GM19239 (cell line): ENCODE measurements at regions not wholly inside any gene's neighbourhood (a gene's known extent, or its start where the extent isn't known, plus 50 kb on each side); places are given as distances from the start of the nearest gene placed in this dataset.

ENCODE experiments used
- DNase-seq: peaks from one replicate; pipeline ENCODE4 v3.0.0; 2011; ENCODE audit warnings: low spot score; ENCODE audit not compliant: insufficient read length
- FAIRE-seq: peaks from 2 replicates; lab custom pipeline; 2011; peaks lifted over from hg19 to GRCh38; lab: Jason Lieb, UNC

DNA sequence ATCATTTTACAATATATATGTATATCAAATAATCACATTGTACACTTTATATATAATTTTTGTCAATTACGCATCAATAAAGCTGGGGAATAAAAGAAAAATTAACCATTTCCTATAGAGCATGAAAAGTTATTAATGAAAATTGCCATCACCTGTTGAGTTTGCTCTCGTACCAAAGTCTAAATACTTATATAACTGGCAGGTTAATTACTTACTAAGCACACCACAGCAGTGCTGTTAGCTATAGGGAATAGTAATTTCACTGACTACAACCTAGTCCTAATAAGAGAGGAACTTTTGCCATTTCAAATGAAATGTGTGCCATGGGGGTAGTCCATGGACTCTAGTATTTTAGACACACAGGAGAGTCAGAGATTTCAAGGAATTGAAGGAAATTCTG is 176.9 kb upstream of the COL1A2 start:
- no peak for FAIRE-seq
- no peak for DNase-seq

DNA sequence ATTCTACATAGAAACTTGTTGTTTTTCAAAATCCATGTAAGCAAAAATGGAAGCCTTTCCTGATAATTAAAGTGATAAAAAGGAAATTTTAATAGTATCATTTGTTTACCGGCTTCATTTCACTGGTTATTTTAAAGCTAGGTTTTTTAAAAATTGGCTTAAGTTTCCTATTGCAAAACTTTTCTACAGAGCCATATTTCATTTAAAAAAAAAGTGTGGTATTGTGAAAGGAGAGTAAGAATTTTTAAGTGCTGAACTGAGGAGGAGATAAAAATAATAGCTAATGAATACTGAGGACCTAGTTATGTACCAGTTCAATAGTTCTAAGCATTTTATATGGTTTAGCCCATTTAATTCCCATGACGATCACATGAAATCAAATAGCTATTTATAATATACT is 172.2 kb upstream of the COL1A2 start:
- FAIRE-seq (no peak), DNase-seq (no peak)

DNA sequence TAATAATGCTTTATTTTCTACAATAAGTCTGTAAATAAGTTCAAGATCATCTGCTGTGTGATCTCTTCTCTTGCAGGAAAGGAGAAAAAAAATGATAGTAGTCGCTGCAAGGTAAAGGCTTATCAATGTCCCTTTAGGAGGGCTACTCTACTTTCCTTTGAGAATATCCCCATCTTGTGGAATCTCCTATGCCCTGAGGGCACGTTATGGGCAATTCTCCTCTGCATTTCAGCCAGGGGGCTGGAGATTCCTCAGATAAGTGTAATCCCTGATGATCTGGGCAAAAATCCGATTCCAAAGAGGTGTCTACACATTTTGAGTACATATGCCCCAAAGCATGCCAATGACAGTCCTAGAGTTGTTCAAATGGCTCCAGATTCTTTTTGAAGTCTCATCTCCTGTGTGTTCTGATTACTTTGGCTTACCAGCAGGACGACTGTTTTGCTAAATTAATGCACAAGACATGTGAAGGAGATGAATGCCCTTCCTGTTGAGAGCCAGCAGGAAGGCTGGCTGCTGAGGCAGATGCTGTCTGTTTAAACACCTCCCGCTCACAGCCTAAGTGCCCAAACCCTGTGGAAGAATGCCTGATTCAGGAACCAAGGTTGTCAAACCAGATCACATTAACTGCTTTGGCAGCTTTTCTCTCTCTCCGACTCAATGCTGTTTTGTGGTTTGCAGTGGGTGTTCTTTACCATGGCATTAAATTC is 171.2 kb upstream of the COL1A2 start:
- DNase-seq (no peak), FAIRE-seq (peak; percentile 4)

DNA sequence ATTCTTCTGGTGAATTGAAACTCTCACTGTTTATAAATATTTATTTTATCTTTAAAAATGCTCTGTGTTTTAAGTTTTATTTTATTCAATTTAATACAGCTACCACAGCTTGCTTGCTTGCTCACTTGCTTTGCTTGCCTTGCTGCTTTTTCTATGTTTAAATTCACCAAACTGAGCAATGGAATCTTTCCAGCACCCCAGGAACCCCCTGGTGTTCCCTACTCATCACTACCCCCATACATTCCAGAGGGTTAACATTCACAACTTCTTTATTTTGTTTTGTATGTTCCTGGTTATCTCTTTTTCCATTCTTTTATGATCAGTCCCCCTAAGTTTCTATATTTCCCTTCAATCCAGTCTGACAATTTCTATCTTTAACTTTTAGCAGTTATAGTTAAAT is 166.5 kb upstream of the COL1A2 start:
- DNase-seq (no peak), FAIRE-seq (no peak)

DNA sequence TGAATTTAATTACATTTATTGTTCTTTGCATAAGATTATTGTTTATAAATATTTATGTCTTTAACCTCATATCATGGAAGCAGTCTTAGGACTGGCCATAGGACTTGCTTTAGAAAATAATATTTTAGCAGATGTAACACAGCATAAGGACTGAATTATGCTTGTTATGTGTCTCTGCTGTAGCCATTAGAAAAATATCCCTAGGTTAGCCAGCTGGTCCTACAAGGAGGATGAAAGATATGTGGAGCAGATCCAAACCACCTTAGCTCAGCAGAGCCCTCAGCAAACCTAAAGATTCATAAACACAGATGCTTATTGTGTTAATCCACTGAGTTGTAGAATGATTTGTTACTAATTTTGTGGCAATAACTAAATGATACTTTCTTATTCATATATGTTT is 166.0 kb upstream of the COL1A2 start:
- no peak for FAIRE-seq

DNA sequence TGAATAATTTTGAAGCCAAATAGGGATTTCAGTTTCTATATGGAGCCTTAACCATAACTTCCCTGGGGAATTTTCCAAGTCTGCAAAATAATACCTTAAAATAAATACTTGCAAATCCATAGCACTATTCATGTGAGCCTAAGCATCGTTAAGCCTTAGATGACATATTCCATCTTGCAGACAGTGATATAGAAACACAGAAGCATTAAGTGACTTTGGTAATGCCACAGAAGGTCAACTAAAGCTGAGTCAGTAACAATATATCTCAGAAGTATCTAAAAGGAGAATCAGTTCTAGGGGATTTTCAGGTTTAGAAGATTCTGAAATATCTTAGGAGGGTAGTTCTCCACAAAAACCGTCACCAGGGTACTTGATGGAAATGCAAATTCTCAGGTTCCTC is 163.4 kb upstream of the COL1A2 start:
- DNase-seq (no peak), FAIRE-seq (no peak)

More for the DNA sequence above, 166.0 kb upstream of the COL1A2 start:
- no peak for DNase-seq

DNA sequence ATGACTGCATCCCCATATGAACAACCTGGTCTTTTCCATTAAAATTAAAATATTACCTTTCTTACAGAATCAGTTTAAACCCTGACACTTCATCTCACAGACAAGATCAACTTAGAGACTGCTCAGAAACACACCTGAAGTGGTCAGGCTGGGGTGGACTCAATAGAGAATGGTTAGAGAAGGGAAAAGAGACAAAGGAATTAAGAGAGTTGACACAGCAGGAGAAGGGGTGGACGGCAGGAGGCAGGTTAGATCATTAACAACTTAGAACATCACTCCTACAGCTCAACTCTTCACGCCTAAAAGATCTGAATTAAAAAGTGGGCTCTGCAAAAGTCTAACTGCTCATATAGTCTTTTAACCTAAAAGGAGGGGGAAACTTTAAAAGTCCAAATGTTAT is 157.7 kb upstream of the COL1A2 start:
- FAIRE-seq (no peak), DNase-seq (no peak)

DNA sequence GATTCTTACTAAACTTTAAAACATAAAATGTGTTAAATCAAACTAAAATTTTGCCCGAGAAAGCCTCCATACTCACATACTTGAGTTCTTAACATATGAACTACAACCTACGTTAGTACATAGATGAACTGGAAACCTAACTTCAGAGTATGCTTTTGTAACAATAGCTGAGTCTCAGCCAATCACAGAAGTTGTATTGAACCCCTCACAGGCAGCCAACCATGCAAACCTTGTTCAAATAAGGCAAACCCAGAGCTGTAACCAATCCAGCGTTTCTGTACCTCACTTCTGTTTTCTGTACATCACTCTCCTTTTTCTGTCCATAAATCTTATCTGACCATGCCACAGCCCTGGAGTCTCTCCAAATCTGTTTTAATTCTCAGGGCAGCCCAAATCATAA is 157.3 kb upstream of the COL1A2 start:
- FAIRE-seq (no peak), DNase-seq (no peak)

DNA sequence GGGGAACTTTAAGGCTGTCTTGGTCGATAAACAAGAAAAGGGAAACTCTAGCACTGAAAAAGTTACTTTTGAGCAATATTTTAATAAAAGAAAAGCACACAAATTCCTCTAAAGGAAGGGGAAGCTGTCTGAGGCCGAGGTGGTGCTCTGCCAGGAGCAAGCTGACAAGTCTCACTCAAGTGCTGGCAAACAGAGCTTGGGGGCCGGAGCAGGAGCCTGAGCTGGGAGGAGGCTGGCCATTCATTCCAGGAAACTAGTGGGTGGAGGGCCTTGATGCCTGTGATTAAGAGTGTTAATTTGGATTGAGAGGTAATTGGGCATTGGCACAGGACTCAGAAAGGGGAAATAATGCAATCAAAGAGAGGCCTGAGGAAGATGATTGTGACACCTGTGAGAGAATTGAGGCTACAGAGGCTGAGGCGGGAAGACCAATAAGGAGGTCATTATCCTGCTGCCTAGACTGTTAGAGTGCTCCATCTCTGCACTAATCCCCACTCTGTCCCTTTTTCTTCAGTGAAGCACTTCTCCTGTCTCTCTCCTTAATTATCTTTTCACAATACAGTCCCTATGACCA is 154.9 kb upstream of the COL1A2 start:
- no peak for FAIRE-seq

DNA sequence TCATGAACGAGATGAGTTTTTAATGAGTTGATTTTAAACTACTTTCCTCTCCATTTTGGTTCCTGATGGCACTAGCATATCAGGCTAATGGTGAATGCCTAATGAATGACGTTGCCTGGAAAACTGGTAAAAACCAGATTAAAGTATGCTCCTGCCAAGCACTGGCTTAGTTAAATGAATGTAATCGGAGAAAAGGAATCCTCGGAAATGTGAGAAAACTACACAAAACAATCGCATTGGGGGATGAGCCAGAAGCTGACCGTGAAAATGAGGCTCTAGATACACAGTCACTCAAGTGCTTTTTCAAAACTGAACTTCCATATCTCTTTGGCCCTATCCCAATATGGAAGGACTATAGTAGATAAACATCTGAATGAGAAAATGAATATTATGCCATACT is 153.8 kb upstream of the COL1A2 start:
- FAIRE-seq (no peak), DNase-seq (no peak)

More for the DNA sequence above, 154.9 kb upstream of the COL1A2 start:
- DNase-seq = no peak

DNA sequence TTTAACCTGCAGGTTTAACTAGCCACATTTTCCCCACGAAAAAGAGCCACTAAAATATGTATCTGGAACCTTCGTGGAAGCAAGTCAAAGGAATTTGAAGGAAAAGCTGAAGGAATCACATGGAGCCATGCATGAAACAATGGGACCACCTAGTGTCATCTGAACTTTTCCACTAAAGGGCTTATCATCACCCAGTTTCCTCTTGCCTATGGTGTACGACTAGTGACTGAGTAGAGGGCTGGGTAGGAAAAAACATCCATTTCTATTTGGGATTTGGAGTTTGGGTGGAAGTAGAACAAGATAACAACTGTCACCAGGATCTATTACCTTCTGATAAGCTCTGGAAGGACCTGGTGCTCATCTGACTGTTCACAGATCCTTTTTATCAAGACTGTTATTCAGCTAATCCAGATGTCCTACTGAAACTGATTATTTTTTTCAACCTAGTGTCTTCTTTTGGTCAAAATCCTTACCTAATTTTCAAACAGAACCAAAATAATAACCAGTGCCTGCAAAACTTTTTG is 153.2 kb upstream of the COL1A2 start:
- no peak for DNase-seq

DNA sequence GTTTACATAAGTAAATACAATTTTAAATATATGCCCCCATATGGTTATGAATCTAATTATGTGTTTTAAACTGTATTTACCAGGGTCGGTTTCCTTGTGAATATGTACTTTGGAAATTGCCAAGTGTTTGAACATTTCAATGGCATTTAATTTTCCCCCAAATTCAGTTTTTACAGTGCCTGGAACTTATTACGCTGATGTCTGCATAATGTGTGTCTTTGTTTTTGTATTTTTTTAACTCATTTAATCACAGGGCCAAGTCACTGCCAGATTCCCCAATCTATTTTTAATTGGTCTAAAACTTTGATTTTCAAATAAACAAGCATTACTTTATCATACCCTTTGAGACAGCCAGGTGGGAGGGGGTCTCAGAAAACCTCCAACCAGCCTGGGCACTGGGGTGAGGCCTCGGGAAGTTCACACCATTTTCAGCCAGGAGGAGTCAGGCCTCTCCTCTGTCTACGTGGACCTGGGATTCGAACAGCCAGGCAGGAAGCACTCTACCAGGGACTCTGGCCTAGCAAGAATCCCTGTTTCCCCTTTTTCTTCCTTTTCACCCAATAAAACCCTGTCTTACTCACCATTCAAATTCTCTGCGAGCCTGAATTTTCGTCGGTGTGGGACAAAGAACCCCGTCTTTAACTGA is 151.5 kb upstream of the COL1A2 start:
- FAIRE-seq = no peak
- DNase-seq = no peak

More for the DNA sequence above, 153.2 kb upstream of the COL1A2 start:
- FAIRE-seq = no peak

DNA sequence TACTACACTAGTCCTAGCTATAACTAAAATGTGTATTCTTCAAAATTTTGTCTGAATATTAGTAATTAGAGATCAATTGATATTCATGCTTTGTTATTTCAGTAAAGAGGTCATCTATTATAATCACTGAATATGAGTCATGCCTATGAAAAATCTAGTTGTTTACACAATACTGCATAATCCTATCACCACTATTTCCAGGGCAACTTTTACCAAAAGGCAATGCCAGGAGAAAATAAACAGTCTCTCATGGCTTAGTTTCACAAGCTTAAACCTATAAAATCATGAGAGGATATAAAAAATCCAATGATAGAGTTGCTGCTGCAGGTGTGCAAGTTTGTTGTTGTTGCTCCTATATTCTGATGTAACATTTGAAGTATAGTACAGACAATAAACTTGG is 149.9 kb upstream of the COL1A2 start:
- DNase-seq (no peak), FAIRE-seq (no peak)

DNA sequence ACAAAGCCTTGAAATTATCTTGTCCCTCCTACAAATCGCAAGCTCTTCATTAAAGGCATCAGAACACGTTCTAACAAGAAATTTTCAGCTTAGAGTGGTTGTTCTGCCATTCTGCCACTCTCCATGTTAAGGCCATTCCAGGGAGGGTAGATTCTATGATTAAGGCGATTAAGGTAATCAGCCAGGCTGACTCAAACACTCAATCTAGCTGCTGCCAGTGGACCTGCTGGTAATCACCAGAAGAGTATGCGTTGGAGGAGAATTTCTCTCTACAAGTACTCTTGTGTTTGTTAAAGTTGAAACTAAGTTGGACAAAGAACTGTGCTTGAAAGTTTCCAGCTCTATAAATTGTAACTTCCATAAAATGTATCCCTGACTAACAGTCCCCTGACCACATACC is 149.2 kb upstream of the COL1A2 start:
- no peak for DNase-seq
- no peak for FAIRE-seq

DNA sequence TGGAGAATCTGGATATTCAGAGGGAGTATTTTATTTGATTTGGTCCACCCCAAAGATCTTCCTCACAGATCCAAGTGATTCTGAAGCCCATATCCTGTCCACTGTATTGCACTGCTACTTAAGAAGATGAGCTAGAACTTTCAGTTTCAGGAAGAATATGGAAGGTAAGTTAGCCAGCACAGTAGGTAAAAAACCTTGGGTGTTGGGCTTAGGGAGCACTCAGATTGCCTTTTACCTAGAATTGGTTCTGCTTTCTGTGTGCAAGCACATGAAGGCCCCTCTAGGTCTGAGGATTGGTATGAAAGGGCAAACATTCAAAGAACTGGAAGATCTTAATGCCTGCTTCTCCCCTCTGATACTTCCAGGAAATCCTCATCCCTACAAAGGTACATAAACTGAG is 146.7 kb upstream of the COL1A2 start:
- DNase-seq (no peak), FAIRE-seq (no peak)

DNA sequence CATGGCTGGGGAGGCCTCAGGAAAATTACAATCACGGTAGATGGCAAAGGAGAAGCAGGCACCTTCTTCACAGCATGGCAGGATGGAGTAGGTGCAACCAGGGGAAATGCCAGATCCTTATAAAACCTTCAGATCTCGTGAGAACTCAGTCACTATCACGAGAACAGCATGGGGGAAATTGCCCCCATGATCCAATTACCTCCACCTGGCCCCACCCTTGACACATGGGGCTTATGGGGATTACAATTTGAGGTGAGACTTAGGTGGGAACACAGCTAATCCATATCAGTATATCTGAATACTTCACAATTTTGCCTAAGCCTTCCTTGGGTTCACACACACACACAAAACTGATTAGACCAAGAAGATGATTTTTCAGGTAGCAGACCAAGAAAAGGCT is 145.1 kb upstream of the COL1A2 start:
- DNase-seq (no peak), FAIRE-seq (no peak)

DNA sequence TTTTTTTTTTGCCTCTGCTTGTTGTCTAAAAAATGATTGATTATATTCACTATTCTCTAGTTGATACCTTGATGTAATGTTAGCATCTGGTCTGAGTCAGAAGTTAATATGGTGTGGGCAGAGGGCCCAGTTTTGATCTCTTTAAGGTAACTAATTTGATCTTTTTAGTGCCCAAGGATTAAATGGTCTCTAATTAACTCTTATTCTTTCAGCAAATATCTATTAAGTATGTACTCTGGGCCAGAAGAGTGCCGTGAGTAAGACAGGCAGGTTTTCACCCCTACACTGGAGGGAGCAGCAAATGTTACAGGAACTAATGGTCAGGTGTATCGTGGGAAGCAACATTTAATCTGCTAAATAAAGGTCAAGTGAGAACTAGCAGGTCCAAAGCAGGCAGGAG is 144.6 kb upstream of the COL1A2 start:
- no peak for FAIRE-seq
- DNase-seq = no peak

DNA sequence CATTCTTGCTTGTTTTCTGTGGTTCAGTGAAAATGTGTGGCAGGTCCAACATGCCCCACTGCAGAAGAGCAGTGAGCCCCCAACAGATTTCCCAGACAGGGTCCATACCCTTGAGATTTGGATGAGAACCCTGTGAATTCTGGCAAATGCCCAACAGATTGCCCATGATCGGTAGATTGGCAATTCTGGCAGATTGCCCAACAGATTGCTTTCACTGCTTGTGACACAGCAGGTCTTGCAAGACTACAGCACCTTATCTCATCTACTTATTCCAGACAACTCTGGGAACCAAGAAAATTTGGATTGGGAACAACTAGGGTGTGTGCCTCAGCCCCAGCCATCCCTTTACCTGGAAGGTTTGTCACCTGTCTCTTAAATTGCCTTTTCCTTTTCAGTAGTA is 143.7 kb upstream of the COL1A2 start:
- no peak for DNase-seq
- FAIRE-seq = no peak

DNA sequence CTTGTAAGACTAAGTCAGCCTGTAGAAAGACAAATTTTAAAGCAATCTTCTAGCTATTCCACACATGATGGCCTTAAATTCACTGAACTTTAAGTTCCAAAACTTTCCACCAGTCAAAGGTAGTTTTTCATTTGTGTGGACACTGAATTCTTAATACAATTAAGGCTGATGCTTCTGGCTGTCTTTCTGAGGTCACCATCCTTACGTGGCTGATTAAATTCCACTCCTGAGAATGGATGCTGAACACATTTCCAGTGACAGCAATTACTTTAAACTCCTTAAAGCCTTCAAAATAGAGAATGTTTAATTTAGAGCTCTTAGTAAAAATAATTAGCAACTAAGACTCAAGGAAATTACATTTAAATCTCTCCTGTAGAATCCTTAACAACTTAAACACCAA is 142.6 kb upstream of the COL1A2 start:
- no peak for FAIRE-seq
- DNase-seq = no peak

DNA sequence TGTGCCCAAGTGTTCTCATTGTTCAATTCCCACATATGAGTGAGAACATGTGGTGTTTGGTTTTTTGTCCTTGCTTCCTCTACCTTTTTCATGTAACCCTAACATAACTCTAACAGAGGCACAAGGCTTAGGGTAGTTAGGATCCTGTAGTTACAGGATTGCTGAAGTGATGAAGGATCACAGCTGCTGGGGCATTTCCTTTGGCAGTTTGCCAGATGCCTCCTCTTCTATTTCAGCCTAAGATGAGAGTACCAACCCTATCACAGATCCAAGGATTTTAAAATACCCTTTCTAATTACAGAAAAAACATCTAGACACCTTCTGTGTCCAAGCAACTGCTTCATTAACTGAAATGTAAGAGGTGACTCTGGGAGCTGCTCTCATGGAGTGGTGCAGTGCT is 141.7 kb upstream of the COL1A2 start:
- FAIRE-seq (no peak), DNase-seq (no peak)

DNA sequence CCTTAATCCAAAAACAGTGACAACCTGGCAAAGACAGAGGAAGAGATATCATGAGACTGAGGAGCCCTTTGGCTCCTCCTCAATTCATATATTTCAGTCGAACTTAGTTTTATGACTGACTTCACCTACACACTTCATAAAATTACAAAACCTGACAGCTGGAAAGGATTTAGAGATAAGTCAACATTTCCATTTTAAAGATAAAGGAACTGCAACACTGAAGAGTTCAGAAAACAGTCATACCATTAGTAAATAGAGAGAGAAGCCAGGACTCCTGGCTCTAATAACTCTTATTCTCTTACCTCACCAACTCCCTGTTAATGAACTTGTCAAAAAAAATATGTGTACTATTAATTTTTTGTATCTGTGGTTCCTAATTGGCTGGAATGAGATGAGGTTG is 141.0 kb upstream of the COL1A2 start:
- no peak for DNase-seq
- FAIRE-seq = no peak
